Neural cell (in vitro differentiated cells): ENCODE measurements at regions not wholly inside any gene's neighbourhood (a gene's known extent, or its start where the extent isn't known, plus 50 kb on each side); places are given as distances from the start of the nearest gene placed in this dataset.

Experiments
- H2AFZ ChIP-seq: fragments of 200-600, 300-800 bp; sonication (generic), shearing (Covaris generic); 2 replicates; pipeline ENCODE4 v1.6.0; 2014; ENCODE audit warnings: low read depth, mild to moderate bottlenecking, antibody characterized with exemption, low read length, moderate library complexity
- H3F3A ChIP-seq: fragments of 200-600 bp; shearing (Covaris generic); 2 replicates; pipeline ENCODE4 v1.6.1; 2016; ENCODE audit warnings: mild to moderate bottlenecking, moderate library complexity, mixed read lengths, antibody characterized with exemption, low read length; ENCODE audit not compliant: insufficient read depth, poor library complexity, severe bottlenecking
- H3K27ac ChIP-seq: fragments of 200-600, 300-800 bp; sonication (generic), shearing (Covaris generic); 2 replicates; pipeline ENCODE4 v1.5.1; 2014; ENCODE audit warnings: mild to moderate bottlenecking, low read length, moderate library complexity
- H3K27me3 ChIP-seq: fragments of 300-800, 200-600 bp; sonication (generic), shearing (Covaris generic); 2 replicates; pipeline ENCODE4 v1.6.0; 2014; ENCODE audit warnings: mild to moderate bottlenecking, low read depth, low read length, moderate library complexity; ENCODE audit not compliant: insufficient read depth
- H3K36me3 ChIP-seq: fragments of 300-800, 200-600 bp; sonication (generic), shearing (Covaris generic); 2 replicates; pipeline ENCODE4 v1.5.1; 2014; ENCODE audit warnings: mild to moderate bottlenecking, antibody characterized with exemption, low read length, moderate library complexity; ENCODE audit not compliant: insufficient read depth
- H3K4me2 ChIP-seq: fragments of 300-800, 200-600 bp; sonication (generic), shearing (Covaris generic); 2 replicates; pipeline ENCODE4 v1.6.0; 2014; ENCODE audit warnings: mild to moderate bottlenecking, low read length
- H3K4me3 ChIP-seq: fragments of 300-800, 200-600 bp; sonication (generic), shearing (Covaris generic); 2 replicates; pipeline ENCODE4 v1.5.1; 2014; ENCODE audit warnings: mild to moderate bottlenecking, low read length, moderate library complexity
- H3K79me2 ChIP-seq: fragments of 200-600 bp; shearing (Covaris generic); replicated peaks from 2 replicates; pipeline ENCODE4 v1.6.0; 2014; ENCODE audit warnings: mild to moderate bottlenecking, low read length, moderate library complexity; ENCODE audit not compliant: insufficient read depth
- H3K9ac ChIP-seq: fragments of 300-800, 200-600 bp; sonication (generic), shearing (Covaris generic); 2 replicates; pipeline ENCODE4 v1.6.1; 2016; ENCODE audit warnings: mild to moderate bottlenecking, low read length, mixed read lengths
- H3K9me2 ChIP-seq: fragments of 200-600 bp; shearing (Covaris generic); 2 replicates; pipeline ENCODE4 v1.6.1; 2016; ENCODE audit warnings: mild to moderate bottlenecking, low read length, mixed read lengths; ENCODE audit not compliant: insufficient read depth
- H3K9me3 ChIP-seq: fragments of 200-600, 300-800 bp; sonication (generic), shearing (Covaris generic); 2 replicates; pipeline ENCODE4 v1.6.1; 2016; ENCODE audit warnings: mild to moderate bottlenecking, mixed run types, low read length, moderate library complexity, mixed read lengths
- H4K20me1 ChIP-seq: fragments of 200-600 bp; shearing (Covaris generic); 2 replicates; pipeline ENCODE4 v1.6.1; 2016; ENCODE audit warnings: mild to moderate bottlenecking, mixed run types; ENCODE audit not compliant: insufficient read depth
- EP300 ChIP-seq: fragments of 450-650 bp; conservative IDR thresholded peaks from 2 replicates; pipeline ENCODE4 v1.6.1; 2014; ENCODE audit warnings: antibody characterized with exemption, mild to moderate bottlenecking, moderate library complexity; ENCODE audit not compliant: poor library complexity, severe bottlenecking
- EZH2 ChIP-seq: fragments of 200-600, 300-800 bp; shearing (Covaris generic), sonication (generic); IDR thresholded peaks from 2 replicates; pipeline ENCODE4 v1.6.1; 2014; ENCODE audit warnings: antibody characterized with exemption, low read length, borderline replicate concordance, mild to moderate bottlenecking; ENCODE audit not compliant: insufficient read depth, poor library complexity, severe bottlenecking
- MXI1 ChIP-seq: fragments of 450-650 bp; conservative IDR thresholded peaks from 2 replicates; pipeline ENCODE4 v1.6.1; 2014; ENCODE audit warnings: antibody characterized with exemption, mild to moderate bottlenecking; ENCODE audit not compliant: poor library complexity, severe bottlenecking
- POLR2AphosphoS5 ChIP-seq: IDR thresholded peaks from 2 replicates; pipeline ENCODE4 v1.6.1; 2012
- RAD21 ChIP-seq: fragments of 450-650 bp; conservative IDR thresholded peaks from 2 replicates; pipeline ENCODE4 v1.6.1; 2014; ENCODE audit warnings: antibody characterized with exemption, mild to moderate bottlenecking, moderate library complexity
- SMC3 ChIP-seq: fragments of 450-650 bp; conservative IDR thresholded peaks from 2 replicates; pipeline ENCODE4 v1.6.1; 2014; ENCODE audit warnings: antibody characterized with exemption, mild to moderate bottlenecking, moderate library complexity; ENCODE audit not compliant: poor library complexity
- TAF1 ChIP-seq: IDR thresholded peaks from 2 replicates; pipeline ENCODE4 v1.6.1; 2012; ENCODE audit warnings: low read depth
- TF ChIP-seq, protein P1 (sequence below): fragments of 450-650 bp; IDR thresholded peaks from 2 replicates; pipeline ENCODE4 v1.5.1; 2014; ENCODE audit warnings: antibody characterized with exemption, mild to moderate bottlenecking, moderate library complexity; ENCODE audit not compliant: poor library complexity, severe bottlenecking
- TF ChIP-seq, protein P2 (sequence below): IDR thresholded peaks from 2 replicates; pipeline ENCODE4 v1.6.1; 2012; ENCODE audit warnings: borderline replicate concordance

DNA sequence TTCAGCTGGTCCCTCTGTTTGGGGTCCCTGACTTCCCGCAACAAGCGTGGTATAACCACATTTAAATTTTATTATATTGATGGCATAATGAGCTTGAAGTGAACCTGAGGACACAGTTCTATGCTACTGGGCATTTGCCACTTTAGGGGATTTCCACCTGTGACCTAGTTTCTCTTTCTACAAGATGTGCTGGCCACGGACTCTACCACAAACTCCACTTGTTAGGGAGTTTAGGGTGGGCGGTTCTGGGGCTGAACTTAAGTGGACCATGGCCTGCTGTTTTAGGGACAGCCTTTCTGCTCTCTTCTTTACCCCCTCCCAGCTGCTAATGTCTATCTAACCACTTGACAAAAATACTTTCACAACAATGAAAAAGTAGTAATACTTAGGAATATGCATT, 1199.1 kb downstream of the SI start:
- Histone ChIP-seq H3K9me2 (no peaks in the 10 kb centered on the region), H4K20me1 (no peaks in the 10 kb centered on the region), H3K9me3 (no peaks in the 10 kb centered on the region), H3K4me2 (no peak overlapping the region), H3K9ac (no peak overlapping the region), H3K4me3 (no peak overlapping the region), H3K36me3 (no peaks in the 10 kb centered on the region), H2AFZ (no peak overlapping the region), H3F3A (no peaks in the 10 kb centered on the region), H3K79me2 (no peaks in the 10 kb centered on the region), H3K27ac (no peak overlapping the region), H3K27me3 (no peaks in the 10 kb centered on the region)
- TF ChIP-seq EP300, result no peak
- no peak for TF ChIP-seq SMC3
- no peak for TF ChIP-seq RAD21
- TF ChIP-seq, protein P1, sequence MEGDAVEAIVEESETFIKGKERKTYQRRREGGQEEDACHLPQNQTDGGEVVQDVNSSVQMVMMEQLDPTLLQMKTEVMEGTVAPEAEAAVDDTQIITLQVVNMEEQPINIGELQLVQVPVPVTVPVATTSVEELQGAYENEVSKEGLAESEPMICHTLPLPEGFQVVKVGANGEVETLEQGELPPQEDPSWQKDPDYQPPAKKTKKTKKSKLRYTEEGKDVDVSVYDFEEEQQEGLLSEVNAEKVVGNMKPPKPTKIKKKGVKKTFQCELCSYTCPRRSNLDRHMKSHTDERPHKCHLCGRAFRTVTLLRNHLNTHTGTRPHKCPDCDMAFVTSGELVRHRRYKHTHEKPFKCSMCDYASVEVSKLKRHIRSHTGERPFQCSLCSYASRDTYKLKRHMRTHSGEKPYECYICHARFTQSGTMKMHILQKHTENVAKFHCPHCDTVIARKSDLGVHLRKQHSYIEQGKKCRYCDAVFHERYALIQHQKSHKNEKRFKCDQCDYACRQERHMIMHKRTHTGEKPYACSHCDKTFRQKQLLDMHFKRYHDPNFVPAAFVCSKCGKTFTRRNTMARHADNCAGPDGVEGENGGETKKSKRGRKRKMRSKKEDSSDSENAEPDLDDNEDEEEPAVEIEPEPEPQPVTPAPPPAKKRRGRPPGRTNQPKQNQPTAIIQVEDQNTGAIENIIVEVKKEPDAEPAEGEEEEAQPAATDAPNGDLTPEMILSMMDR, result no peak
- TF ChIP-seq MXI1, result no peak
- TF ChIP-seq POLR2AphosphoS5, result no peak
- no peak for TF ChIP-seq TAF1
- TF ChIP-seq EZH2, result no peak
- TF ChIP-seq, protein P2, sequence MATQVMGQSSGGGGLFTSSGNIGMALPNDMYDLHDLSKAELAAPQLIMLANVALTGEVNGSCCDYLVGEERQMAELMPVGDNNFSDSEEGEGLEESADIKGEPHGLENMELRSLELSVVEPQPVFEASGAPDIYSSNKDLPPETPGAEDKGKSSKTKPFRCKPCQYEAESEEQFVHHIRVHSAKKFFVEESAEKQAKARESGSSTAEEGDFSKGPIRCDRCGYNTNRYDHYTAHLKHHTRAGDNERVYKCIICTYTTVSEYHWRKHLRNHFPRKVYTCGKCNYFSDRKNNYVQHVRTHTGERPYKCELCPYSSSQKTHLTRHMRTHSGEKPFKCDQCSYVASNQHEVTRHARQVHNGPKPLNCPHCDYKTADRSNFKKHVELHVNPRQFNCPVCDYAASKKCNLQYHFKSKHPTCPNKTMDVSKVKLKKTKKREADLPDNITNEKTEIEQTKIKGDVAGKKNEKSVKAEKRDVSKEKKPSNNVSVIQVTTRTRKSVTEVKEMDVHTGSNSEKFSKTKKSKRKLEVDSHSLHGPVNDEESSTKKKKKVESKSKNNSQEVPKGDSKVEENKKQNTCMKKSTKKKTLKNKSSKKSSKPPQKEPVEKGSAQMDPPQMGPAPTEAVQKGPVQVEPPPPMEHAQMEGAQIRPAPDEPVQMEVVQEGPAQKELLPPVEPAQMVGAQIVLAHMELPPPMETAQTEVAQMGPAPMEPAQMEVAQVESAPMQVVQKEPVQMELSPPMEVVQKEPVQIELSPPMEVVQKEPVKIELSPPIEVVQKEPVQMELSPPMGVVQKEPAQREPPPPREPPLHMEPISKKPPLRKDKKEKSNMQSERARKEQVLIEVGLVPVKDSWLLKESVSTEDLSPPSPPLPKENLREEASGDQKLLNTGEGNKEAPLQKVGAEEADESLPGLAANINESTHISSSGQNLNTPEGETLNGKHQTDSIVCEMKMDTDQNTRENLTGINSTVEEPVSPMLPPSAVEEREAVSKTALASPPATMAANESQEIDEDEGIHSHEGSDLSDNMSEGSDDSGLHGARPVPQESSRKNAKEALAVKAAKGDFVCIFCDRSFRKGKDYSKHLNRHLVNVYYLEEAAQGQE, result no peak

DNA sequence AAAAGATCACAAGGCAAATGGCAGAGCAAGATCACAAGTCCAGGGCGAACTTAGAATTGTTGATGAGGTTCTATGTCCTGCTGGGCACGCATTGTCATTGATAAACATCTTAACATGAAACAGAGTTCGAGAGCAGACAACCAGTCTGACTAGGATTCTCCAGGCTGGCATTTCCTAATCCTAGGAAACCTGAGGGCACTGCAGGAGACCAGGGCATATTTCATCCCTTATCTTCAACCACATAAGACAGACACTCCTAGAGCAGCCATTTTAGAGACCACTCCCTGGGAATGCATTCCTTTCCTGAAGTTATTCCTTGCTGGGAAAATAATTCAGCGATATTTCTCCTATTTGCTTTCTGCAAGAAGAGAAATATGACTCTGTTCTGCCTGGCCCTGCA, 1199.9 kb downstream of the SI start:
- no peaks in the 10 kb centered on the region for H3K9me2 ChIP-seq
- no peaks in the 10 kb centered on the region for H4K20me1 ChIP-seq
- no peak overlapping the region for H3K27ac ChIP-seq
- H3K9me3 ChIP-seq, result no peaks in the 10 kb centered on the region
- no peaks in the 10 kb centered on the region for H3F3A ChIP-seq
- no peak for TF ChIP-seq EZH2
- TF ChIP-seq MXI1, result no peak
- no peak for TF ChIP-seq SMC3
- TF ChIP-seq EP300, result no peak
- TF ChIP-seq TAF1, result no peak
- TF ChIP-seq RAD21, result no peak
- TF ChIP-seq, protein P2, result no peak
- TF ChIP-seq POLR2AphosphoS5, result no peak
- TF ChIP-seq, protein P1, result no peak
- H3K4me2 ChIP-seq, result no peak overlapping the region
- H3K79me2 ChIP-seq, result no peaks in the 10 kb centered on the region
- H3K4me3 ChIP-seq, result no peak overlapping the region
- no peaks in the 10 kb centered on the region for H3K36me3 ChIP-seq
- no peak overlapping the region for H2AFZ ChIP-seq
- no peak overlapping the region for H3K9ac ChIP-seq
- no peaks in the 10 kb centered on the region for H3K27me3 ChIP-seq
